NCI-H2196 treated with DMSO at 0.1 percent for 48 hours (cell line): ENCODE measurements at regions not wholly inside any gene's neighbourhood (a gene's known extent, or its start where the extent isn't known, plus 50 kb on each side); places are given as distances from the start of the nearest gene placed in this dataset.
"Not testable (repeated sequence)": the region's sequence is repeated elsewhere in the genome, so short reads cannot be mapped to it uniquely, and the experiment has no call there.

ENCODE experiments used
- DNase-seq: peaks from one replicate; lab custom pipeline; 2025; ENCODE audit not compliant: unreplicated experiment; lab: John Stamatoyannopoulos, UW

DNA sequence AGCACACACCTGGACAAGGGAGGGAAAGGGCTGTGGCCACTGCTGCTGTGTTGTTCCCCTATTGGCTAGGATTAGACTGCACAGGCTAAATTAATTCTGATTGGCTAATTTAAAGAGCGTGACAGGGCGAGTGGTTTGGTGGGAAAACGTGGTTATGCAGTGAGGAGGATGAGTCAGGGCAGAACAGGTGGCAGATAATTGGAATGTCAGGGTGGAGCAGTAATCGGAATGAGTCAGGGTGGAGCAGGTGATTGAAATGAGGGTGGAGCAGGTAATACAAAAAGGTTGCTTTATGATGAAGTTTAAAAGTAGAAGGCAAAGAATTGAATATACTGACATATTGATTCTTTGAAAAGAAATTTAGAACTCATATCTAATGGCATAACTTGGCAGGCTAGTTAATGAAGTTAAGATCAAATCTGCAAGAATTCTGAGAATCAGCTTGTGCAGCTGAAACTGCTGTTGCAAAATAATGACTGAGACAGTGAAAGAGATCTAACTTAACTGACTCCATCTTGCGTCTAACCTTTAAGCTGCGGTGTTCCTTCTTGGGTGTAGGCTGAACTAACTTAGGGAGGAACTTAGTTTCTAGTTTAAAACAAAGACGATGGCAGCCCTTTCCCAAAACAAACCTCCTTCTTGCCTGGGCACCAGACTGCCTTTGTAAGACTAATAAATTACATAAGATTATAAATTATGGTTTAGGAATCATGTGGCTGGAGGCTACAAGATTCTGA lies 174.3 kb downstream of the UTP18 start:
- no peak for DNase-seq

DNA sequence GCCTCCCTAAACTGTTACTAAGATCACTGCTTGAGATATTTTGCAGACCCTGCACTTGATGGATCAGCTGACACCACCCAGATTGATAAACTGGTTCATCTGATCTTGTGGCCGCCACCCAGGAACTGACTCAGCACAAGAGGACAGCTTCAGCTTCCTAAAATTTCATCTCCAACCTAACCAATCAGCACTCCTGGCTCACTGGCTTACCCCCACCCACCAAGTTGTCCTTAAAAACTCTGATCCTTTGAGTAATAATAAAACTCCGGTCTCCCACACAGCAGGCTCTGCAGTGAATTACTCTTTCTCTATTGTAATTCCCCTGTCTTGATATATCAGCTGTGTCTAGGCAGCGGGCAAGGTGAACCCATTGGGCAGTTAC lies 174.8 kb downstream of the UTP18 start:
- no peak for DNase-seq

GRCh38 chr17:51435641-51436091 lies 175.3 kb downstream of the UTP18 start:
- DNase-seq: peak; percentile 85

DNA sequence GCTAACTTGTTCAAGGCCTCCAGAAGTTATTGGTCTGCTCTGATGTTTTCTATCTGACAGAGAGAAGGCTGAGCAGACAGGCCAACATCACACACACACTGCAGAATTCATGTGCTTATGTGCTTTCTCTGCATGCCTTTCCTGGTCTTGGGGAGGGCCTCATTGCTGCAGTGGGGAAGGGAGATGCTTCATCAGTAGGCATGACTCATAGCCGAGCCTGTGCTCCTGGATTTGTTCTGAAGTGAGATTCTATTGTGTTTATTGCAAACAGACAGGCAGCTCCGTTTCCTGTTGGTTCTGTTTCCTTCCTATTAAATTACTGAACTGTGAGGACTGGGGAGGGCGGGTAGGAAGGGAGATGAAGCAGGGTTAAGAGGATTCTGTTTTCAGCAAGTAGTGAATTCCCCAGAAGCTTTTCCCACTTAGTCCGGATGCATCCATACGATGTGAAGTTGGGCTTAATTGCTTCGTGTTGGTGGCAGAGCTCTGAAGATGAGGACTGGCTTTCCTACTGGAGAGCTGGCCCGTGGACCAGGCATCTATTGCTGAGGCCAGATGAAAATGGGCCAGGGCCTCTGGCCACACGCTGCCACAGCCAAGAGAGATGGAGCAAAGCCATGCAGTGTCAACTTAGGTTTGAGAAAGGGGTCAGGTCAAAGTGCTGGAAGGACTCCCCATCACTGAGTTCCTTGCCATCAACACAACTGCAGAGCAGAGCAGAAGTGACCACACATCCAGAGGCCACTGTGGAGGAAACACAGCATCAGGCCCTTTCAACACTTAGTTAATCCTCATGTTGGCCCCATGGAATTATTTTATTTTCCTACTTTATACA lies 179.3 kb downstream of the UTP18 start:
- DNase-seq: peak; percentile 79

DNA sequence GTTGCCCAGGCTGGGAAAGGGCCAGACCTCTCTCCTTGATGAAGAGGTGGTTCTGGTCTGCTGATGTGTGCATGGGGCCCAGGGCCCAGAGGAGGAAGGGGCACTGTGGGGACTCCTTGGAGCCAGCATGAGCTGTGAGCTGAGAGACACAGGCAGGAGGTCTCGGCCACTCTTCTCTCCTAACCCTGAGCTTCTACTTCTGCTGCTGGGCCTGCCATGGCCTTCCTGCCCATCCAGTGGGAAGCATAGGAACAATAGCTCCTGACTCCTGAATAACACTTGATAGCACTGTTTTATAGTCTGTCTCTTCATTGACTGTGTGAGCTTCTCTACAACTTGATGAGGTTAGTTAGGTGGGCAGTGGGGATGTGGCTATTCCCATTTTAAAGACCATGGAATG lies 181.1 kb downstream of the UTP18 start:
- DNase-seq: no peak

GRCh38 chr17:51442088-51442865 lies 181.9 kb downstream of the UTP18 start:
- no peak for DNase-seq

- no peak for DNase-seq
Measured at GRCh38 chr17:51443646-51444045, 183.3 kb downstream of the UTP18 start.

DNA sequence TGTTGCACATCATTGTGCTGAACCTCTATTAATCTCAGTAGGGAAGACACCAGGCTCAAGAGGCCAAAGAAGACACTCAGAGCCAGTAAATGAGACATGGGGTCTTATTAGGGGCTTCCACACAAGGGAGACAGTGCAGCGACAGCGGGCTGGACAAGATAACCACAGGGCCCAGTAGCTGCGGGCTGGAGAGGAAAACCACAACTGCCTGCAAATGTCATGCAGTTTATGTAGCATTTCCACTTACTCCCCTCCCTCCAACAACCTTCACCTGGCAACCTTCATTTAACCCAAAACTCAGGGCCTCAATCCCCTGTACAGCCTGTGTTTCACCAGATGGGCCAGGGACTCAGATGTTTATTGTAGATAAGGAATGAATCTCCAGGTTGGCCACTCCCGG lies 185.6 kb downstream of the UTP18 start:
- no peak for DNase-seq

- DNase-seq: no peak
Measured at GRCh38 chr17:51454456-51454978, 194.2 kb downstream of the UTP18 start.

DNA sequence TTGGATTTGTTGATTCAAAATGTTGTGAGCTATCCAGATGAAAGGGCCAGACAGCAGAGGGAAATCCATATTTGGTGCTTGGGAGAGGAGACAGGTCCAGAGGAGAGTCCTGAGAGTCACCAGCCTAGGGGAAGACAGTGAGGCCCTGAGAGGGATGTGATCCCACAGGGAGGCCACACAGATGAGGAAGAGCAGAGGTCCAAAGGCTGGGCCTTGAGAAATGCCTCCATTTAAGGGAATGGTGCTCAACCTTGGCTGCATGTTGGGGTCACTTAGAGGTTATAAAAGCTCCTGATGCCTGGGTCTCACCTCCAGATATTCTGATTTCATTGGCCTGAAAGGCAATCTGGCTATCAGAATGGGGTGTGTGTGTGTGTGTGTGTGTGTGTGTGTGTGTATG lies 194.9 kb downstream of the UTP18 start:
- no peak for DNase-seq

GRCh38 chr17:51455931-51456330 lies 195.6 kb downstream of the UTP18 start:
- no peak for DNase-seq

DNA sequence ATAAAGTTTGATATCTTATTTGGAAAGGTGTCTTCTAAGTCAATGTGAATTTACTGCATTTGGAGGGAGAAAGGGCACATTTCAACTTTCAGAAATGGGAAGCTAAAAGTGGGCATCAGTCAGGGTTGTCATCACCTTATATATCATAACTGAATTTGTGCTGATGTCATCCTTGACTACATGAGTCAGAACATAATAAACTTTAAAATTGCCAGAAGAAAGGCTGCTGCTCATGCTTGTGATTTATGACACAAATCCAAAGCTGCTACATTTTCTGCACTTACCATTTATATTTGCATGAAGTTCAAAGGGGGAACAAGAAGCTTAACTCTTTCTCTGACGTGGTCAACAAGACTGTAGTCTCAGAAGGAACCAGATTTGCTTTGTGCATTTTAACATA lies 196.6 kb downstream of the UTP18 start:
- DNase-seq: no peak

- no peak for DNase-seq
Measured at GRCh38 chr17:51461578-51462004, 201.2 kb downstream of the UTP18 start.

GRCh38 chr17:51463353-51463752 lies 203.0 kb downstream of the UTP18 start:
- DNase-seq: no peak

- no peak for DNase-seq
Measured at GRCh38 chr17:51467336-51467735, 207.0 kb downstream of the UTP18 start.

- no peak for DNase-seq
Measured at GRCh38 chr17:51472670-51473205, 212.4 kb downstream of the UTP18 start.

- DNase-seq: no peak
Measured at GRCh38 chr17:51474764-51475163, 214.4 kb downstream of the UTP18 start.

DNA sequence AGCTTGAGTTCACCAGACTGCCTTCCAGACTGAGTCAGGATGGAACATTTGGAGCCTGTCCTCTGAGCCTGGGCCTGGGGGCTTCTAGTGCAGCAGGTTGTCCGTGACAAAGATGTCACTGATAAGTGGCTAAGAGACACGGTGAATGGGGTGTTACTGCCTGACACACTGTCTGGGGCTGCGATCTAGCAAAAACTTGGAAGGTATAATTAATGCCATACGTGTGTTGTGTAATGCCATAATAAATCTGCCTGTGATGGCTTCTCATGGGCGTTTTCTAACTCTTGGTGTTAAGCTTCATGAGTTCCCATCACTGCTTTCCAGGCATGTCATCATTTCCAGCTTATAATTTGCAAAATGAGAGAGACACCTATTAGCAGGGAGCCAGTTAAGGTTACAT lies 215.4 kb downstream of the UTP18 start:
- DNase-seq: no peak

- no peak for DNase-seq
Measured at GRCh38 chr17:51479303-51479702, 219.0 kb downstream of the UTP18 start.

DNA sequence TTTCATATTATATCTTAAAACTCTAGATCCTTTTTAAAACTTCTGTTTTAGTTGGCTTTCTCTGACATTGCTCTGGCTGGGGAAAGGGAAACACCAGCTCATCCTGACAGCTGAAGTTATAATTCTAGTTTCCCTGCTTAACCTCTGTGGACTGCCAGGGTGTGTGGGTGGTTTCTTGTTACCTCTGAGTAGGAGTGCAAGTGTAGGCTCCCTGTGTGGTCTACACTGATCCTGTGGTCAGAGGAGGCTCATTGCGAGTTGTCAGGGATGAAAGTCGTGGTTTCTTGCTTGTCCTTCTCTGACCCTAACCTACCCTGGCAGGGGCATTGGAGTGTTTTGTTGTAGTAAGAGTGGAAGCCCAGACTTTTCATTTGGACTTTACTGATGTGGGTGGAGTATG lies 221.0 kb downstream of the UTP18 start:
- no peak for DNase-seq

DNA sequence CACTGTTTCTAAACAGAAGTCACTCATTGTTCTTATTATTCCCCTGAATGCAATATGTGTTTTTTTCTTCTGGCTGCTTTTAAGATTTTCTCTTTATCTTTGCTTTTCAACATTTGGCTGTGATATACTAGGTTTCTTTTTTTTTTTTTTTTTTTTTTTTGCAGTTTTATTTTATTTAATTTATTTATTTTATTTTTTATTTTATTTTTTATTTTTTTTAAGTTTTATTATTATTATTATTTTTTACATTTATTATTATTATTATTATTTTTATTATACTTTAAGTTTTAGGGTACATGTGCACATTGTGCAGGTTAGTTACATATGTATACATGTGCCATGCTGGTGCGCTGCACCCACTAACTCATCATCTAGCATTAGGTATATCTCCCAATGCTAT lies 221.9 kb downstream of the UTP18 start:
- DNase-seq: not testable (repeated sequence)
